ENCODE measurements at regions not wholly inside any gene's neighbourhood (a gene's known extent, or its start where the extent isn't known, plus 50 kb on each side); places are given as distances from the start of the nearest gene placed in this dataset.

DNA sequence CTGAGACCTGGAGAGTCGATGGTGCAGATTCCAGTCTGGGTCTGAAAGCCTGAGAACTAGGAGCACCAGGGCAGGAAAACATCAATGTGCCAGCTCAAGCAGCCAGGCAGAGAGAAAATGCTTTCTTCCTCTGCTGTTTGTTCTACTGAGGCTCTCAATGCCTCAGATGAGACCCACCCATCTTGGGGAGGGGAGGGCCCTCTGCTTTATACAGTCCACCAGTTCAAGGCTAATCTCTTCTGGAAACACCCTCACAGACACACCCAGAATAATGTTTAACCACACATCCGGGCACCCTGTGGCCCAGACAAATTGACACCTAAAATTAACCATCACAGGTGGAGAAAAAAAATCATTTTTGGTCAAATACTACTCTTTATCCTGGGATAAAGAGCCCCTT, 89.3 kb upstream of the SLC22A23 start:
- intact Hi-C loops (cut with DNase I; ENCODE audit: low total_unique reads) = no loop called here
- WGBS, 5 donors = 28 to 57% (median 42%) methylated on average over 2 of the region's 2 CpGs
- Histone ChIP-seq H3K4me3 (no peak overlapping the region), H3K4me1 (peaks cover 0 to 7% (median 0%) of the 10 kb centered on the region in 4 donors), H3K9me3 (peaks cover 0 to 4% (median 0%) of the 10 kb centered on the region in 4 donors), H3K36me3 (no peaks in the 10 kb centered on the region), H3K27me3 (no peaks in the 10 kb centered on the region), H3K27ac (peak overlapping the region in 2 of 5 donors; percentile 28 to 64)
- DNase-seq = peak; percentile 31 to 69
- no peak for TF ChIP-seq POLR2A (IDR thresholded peaks at IDR 0.05)
- no peak for TF ChIP-seq EP300 (IDR thresholded peaks at IDR 0.05)
- no peak for TF ChIP-seq POLR2AphosphoS5 (IDR thresholded peaks at IDR 0.05)
- TF ChIP-seq CTCF (IDR thresholded peaks at IDR 0.05) = no peak

DNA sequence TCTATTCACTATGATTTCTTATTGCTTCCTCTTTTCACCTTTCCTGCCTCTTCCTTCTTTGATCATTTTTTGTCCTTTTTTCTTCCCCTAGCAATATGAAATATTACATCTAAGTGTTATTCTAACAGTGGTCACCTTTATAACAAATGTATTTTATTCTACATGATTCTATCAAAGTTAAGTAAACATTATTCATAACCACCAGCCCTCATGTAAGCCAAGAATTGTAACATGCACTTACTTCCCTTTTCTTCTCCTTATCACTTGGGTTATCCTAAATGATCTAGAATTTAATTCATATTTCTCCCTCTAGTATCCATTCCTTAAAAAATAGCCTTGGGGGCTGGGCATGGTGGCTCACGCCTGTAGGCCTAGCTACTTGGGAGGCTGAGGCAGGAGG, 88.3 kb upstream of the SLC22A23 start:
- 62 to 92% (median 82%) methylated on average over 1 of the region's 1 CpG for WGBS, 5 donors
- intact Hi-C loops (cut with DNase I; ENCODE audit: low total_unique reads) = no loop called here
- H3K4me1 ChIP-seq = peaks cover 0 to 7% (median 0%) of the 10 kb centered on the region in 4 donors
- no peaks in the 10 kb centered on the region for H3K9me3 ChIP-seq
- peak overlapping the region in 1 of 5 donors; percentile 5 for H3K27ac ChIP-seq
- H3K27me3 ChIP-seq = no peaks in the 10 kb centered on the region
- H3K36me3 ChIP-seq = no peaks in the 10 kb centered on the region
- no peak for DNase-seq
- no peak overlapping the region for H3K4me3 ChIP-seq
- TF ChIP-seq CTCF (IDR thresholded peaks at IDR 0.05) (no peak), POLR2AphosphoS5 (IDR thresholded peaks at IDR 0.05) (no peak), EP300 (IDR thresholded peaks at IDR 0.05) (no peak)

GRCh38 chr6:3542032-3542640, 85.3 kb upstream of the SLC22A23 start:
- H3K36me3 ChIP-seq = no peaks in the 10 kb centered on the region
- no peaks in the 10 kb centered on the region for H3K9me3 ChIP-seq
- no peak overlapping the region for H3K4me3 ChIP-seq
- H3K4me1 ChIP-seq = peaks cover 0 to 7% (median 0%) of the 10 kb centered on the region in 4 donors
- 68 to 81% (median 80%) methylated on average over 6 of the region's 6 CpGs for WGBS, 5 donors
- TF ChIP-seq POLR2A (IDR thresholded peaks at IDR 0.05) (no peak), POLR2AphosphoS5 (IDR thresholded peaks at IDR 0.05) (no peak), CTCF (IDR thresholded peaks at IDR 0.05) (no peak), EP300 (IDR thresholded peaks at IDR 0.05) (no peak)
- H3K27me3 ChIP-seq = no peaks in the 10 kb centered on the region
- H3K27ac ChIP-seq = no peak overlapping the region
- intact Hi-C loops (cut with DNase I; ENCODE audit: low total_unique reads) = no loop called here
- no peak for DNase-seq

DNA sequence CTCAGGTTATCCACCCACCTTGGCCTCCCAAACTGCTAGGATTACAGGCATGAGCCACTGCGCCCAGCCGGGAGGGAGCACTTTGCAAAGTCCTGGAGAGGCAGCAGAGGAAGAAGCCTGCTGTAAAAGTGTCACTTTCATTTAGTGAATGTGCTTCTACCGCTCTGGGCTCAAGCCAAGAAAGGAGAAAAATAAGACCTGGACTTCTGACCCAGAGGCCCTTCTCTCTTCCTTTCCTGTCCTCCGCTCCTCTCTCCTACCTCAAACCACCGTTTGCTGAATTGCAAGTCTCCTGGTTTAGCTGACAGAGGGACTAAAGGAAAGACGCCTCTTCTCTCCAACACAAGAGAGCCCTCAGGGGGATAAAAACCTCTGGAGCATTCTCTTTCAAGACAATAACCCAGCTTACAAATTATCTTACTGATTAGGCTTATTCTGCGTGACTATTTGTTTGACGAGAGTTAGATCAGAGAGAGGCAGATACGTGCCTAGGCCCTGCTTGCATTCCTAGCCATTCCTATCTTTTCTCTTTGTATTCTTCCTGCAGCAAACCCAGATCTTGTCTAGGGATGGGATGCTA, 84.2 kb upstream of the SLC22A23 start:
- H3K9me3 ChIP-seq = no peaks in the 10 kb centered on the region
- WGBS, 5 donors = 70 to 81% (median 76%) methylated on average over 9 of the region's 9 CpGs
- no peak overlapping the region for H3K27ac ChIP-seq
- H3K4me3 ChIP-seq = no peak overlapping the region
- intact Hi-C loops (cut with DNase I; ENCODE audit: low total_unique reads) = no loop called here
- H3K36me3 ChIP-seq = no peaks in the 10 kb centered on the region
- H3K4me1 ChIP-seq = peaks cover 0 to 7% (median 0%) of the 10 kb centered on the region in 4 donors
- no peak for DNase-seq
- H3K27me3 ChIP-seq = no peaks in the 10 kb centered on the region
- TF ChIP-seq POLR2A (IDR thresholded peaks at IDR 0.05) (no peak), CTCF (IDR thresholded peaks at IDR 0.05) (no peak), POLR2AphosphoS5 (IDR thresholded peaks at IDR 0.05) (no peak), EP300 (IDR thresholded peaks at IDR 0.05) (no peak)
